Endometrium (tissue), 2 donors: ENCODE measurements at regions not wholly inside any gene's neighbourhood (a gene's known extent, or its start where the extent isn't known, plus 50 kb on each side); places are given as distances from the start of the nearest gene placed in this dataset.

Experiments used
- FAIRE-seq: peaks from 2 replicates; lab custom pipeline; 2012; peaks lifted over from hg19 to GRCh38; lab: Jason Lieb, UNC
- donor health status: control.
- donor health status: control.

DNA sequence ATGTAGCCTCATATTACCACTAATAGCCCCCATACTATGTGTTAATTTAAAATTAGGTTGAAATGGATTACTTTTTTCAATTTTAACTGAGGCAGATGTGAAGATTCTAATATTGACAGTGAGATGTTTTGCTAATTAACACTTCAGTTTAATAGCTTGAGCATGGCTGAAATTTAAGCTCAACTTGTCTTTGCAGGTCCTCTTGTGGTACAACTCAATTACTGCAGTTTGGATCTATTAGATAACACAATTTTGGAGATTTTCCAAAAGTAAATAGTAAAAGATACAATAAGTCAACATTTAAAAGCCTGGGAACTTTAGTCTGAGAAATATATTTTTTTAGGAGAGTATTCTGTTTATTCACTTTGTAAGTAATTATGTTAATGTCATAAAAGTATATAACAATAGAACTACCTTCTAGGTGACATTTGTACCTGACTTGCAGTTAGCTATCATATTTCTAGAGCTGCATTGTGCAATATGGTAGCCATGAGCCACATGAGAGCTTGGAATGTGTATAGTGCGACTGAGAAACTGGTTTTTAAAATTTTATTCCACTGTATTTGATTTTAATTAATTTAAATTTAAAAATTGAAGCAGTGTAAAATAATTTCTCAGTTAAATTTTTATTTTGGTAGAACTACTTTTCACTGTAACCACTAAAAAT, 73.1 kb upstream of the FMR1 start:
- no peak for FAIRE-seq

DNA sequence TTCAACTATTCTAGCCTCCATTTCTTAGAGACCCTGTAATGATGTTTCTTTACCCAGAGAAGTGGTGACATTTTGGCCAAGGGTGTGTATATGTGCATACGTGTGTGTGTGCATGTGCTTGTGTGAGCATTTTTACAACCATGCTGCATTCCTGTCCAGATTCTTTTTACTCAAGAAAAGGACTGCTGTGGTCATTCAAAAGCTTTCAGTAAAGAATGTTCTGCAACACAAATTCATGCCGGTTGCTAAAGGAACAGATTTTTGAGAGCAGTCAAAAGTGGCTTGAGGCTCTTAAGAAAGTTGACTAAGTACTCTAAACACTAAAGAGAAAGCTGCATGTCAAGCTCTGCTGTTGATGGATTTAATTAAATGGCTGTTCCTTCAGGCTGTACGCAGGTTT, 65.0 kb upstream of the FMR1 start:
- no peak for FAIRE-seq

DNA sequence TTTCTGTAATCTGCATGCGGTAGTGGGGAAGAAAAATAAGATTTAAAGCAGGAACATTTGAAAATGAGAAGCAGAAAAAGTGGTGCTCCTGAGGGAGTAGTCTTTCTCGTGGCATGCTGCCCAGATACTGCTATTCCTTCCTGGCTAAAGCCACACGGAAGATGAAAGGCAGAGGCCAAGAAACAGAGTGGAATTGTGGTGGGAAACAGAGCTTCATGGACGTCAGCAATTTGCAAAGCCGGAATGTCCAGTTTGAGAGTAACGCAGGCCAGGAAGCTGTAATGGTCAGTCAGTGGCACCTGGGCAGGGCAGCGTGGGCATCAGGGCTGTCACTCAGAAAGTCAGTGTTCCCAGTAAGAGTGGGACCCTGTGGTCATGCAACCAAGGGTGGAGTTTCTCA, 63.7 kb upstream of the FMR1 start:
- FAIRE-seq: no peak

DNA sequence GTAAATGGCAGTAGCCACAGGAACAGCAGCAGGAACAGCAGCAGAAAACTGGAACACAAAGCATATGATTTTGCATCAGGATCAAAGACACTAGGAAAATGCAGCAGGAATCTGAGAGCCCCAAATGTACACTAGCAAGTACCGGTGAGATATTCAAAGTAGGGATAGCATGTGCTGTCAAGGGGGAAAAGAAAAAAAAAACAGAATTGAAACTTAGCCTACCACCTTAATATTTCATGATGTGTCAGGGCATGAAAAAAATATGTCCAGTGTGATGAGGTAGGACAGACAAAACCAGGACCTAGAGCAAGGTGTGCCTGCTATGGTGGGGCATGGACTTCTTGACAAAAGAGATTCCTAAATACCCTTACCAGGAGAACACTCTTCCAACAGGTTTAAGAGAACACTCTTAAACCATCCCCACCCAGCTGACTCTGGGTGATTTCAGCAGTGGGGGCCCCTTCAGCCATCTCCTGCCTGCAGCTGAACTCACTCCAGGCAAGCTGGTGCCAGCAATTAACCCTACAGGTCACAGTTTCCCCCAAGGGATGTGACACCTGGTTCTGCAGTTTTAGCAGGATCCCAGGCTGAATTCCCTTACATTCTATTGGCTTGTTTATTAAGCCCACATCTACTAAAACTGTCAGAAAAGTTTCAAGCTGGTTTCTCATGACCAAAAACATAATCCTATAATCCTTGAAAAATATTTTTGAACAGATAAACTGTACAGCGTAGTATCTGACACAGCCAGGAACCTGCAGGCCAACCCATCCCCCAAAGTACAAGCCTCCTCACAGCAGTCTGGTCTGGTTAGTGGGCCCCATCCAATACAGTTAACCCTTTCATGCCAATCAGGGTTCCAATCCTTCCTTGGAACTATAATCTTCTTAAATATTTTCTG, 62.9 kb upstream of the FMR1 start:
- no peak for FAIRE-seq

DNA sequence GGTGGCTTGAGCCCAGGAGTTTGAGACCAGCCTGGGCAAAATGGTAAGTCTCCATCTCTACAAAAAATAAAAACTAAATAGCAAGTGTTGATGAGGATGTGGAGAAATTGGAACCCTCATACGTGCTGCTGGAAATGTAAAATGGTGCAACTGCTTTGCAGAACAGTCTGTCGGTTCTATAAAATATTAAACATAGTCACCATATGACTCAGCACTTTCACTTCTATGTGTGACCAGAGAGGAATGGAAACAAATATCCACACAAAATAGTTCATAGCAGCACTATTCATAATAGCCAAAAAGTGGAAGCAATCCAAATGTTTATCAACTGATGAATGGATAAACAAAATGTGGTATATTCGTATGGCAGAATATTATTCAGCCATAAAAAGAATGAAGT, 60.8 kb upstream of the FMR1 start:
- no peak for FAIRE-seq

DNA sequence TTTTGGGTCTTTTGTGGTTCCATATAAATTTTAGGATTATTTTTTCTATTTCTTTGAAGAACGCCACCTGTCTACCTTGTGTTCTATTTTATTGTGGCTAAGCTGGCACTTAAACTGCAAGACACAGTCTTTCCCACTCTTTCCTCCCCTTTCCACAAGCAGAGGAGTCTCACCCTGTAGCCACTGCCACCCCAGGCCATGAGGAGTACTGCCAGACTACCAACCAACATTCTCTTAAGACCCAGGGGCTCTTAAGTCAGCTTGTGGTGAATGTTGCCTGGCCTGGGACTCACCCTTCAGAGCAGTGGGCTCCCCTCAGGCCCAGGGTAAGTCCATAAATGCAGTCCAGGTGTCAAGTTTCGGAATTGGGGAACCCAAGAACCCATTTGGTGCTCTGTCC, 58.0 kb upstream of the FMR1 start:
- FAIRE-seq: no peak

DNA sequence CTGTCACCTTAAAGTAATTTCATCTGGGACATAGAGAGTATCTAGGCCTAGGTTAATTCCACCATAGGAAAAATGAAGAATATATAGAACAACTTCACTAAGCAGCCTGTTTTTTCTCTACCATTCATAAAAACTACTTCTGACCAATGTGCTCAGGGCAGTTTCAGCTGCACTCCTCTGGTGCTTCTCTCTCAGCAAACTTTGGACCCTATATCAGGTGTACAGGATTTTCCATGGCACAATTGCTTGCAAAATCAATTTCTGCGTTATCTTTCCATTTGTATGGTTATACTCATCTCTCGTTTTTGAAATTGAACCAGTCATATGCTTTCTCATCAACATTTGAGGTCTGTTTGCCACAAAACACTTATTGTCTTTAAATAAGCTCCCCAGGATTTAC, 52.1 kb upstream of the FMR1 start:
- FAIRE-seq: no peak
